ENCODE measurements at regions not wholly inside any gene's neighbourhood (a gene's known extent, or its start where the extent isn't known, plus 50 kb on each side); places are given as distances from the start of the nearest gene placed in this dataset.

DNA sequence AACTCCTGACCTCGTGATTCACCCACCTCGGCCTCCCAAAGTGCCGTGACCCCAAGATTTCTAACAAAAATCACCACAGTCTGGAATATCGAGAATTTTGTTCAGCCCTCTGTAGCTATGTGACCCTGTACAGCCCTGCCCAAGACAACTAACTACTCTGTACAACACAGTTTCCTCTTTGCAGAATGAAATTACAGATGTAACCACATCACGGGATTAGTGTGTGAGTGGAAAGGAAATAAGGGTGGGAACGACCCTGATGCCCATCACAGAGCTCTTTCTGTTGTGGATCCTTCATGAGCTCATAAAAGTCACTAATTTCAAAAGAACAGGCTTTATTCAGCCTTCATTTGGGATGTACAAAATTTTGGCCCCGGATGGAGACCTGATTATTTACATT lies 50.5 kb upstream of the KRR1 start:
- TF ChIP-seq, protein P1, sequence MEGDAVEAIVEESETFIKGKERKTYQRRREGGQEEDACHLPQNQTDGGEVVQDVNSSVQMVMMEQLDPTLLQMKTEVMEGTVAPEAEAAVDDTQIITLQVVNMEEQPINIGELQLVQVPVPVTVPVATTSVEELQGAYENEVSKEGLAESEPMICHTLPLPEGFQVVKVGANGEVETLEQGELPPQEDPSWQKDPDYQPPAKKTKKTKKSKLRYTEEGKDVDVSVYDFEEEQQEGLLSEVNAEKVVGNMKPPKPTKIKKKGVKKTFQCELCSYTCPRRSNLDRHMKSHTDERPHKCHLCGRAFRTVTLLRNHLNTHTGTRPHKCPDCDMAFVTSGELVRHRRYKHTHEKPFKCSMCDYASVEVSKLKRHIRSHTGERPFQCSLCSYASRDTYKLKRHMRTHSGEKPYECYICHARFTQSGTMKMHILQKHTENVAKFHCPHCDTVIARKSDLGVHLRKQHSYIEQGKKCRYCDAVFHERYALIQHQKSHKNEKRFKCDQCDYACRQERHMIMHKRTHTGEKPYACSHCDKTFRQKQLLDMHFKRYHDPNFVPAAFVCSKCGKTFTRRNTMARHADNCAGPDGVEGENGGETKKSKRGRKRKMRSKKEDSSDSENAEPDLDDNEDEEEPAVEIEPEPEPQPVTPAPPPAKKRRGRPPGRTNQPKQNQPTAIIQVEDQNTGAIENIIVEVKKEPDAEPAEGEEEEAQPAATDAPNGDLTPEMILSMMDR (IDR thresholded peaks at IDR 0.05), result no peak
- no peak for TF ChIP-seq IRF2 (CRISPR knock-in tag; IDR thresholded peaks at IDR 0.05; ENCODE audit: borderline replicate concordance, low read depth)
- no peak for TF ChIP-seq TCF7 (CRISPR knock-in tag; IDR thresholded peaks at IDR 0.05; ENCODE audit: low read depth)
- TF ChIP-seq, protein P2, sequence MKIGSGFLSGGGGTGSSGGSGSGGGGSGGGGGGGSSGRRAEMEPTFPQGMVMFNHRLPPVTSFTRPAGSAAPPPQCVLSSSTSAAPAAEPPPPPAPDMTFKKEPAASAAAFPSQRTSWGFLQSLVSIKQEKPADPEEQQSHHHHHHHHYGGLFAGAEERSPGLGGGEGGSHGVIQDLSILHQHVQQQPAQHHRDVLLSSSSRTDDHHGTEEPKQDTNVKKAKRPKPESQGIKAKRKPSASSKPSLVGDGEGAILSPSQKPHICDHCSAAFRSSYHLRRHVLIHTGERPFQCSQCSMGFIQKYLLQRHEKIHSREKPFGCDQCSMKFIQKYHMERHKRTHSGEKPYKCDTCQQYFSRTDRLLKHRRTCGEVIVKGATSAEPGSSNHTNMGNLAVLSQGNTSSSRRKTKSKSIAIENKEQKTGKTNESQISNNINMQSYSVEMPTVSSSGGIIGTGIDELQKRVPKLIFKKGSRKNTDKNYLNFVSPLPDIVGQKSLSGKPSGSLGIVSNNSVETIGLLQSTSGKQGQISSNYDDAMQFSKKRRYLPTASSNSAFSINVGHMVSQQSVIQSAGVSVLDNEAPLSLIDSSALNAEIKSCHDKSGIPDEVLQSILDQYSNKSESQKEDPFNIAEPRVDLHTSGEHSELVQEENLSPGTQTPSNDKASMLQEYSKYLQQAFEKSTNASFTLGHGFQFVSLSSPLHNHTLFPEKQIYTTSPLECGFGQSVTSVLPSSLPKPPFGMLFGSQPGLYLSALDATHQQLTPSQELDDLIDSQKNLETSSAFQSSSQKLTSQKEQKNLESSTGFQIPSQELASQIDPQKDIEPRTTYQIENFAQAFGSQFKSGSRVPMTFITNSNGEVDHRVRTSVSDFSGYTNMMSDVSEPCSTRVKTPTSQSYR (CRISPR knock-in tag; IDR thresholded peaks at IDR 0.05), result no peak
- no peak for TF ChIP-seq RORB (CRISPR knock-in tag; IDR thresholded peaks at IDR 0.05)
- no peak for TF ChIP-seq GTF2I (CRISPR knock-in tag; conservative IDR thresholded peaks at IDR 0.05)

Measured in WTC11 (cell line).